ENCODE measurements at regions not wholly inside any gene's neighbourhood (a gene's known extent, or its start where the extent isn't known, plus 50 kb on each side); places are given as distances from the start of the nearest gene placed in this dataset.
"Not testable (repeated sequence)": the region's sequence is repeated elsewhere in the genome, so short reads cannot be mapped to it uniquely, and the experiment has no call there.

DNA sequence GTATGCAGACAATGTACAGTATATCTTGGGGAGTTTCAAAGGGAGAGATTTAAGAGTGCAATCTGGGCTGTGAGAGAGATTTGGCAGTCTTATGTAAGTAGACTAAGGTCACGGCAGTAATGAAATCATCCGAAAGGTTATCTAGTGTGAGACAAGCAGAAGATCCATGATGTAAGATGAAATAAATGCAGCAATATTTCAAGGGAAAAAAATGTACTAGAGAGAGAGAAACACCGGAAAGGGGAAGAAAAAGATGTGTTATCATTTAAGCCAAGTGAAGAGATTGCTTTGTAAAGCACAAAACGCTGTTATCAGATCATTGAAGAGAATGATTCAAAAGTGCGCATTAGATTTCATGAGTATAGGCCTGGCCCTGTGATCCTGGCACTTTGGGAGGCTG, 88.4 kb upstream of the GUCY1A1 start:
- no peaks in the 10 kb centered on the region for H3K36me3 Mint-ChIP-seq
- H3K27me3 Mint-ChIP-seq: no peaks in the 10 kb centered on the region
- no peaks in the 10 kb centered on the region for H3K9me3 Mint-ChIP-seq
- ATAC-seq (replicated peaks) (no peak), DNase-seq (no peak)
- no peak overlapping the region for H3K27ac Mint-ChIP-seq
- H3K4me3 Mint-ChIP-seq: no peak overlapping the region
- H3K4me1 Mint-ChIP-seq: no peaks in the 10 kb centered on the region

GRCh38 chr4:155574329-155574728, 92.3 kb upstream of the GUCY1A1 start:
- not testable (repeated sequence) for H3K4me1 Mint-ChIP-seq; H3K27me3 Mint-ChIP-seq; ATAC-seq (replicated peaks); H3K36me3 Mint-ChIP-seq; DNase-seq; H3K9me3 Mint-ChIP-seq; H3K4me3 Mint-ChIP-seq; H3K27ac Mint-ChIP-seq

- no peak for ATAC-seq (replicated peaks)
- Mint-ChIP-seq H3K36me3 (no peaks in the 10 kb centered on the region), H3K9me3 (peaks cover 0 to 2% of the 10 kb centered on the region in 2 donors), H3K4me1 (no peaks in the 10 kb centered on the region), H3K27me3 (peaks cover 0 to 4% of the 10 kb centered on the region in 2 donors), H3K27ac (no peak overlapping the region), H3K4me3 (no peak overlapping the region)
- DNase-seq: no peak
Measured at GRCh38 chr4:155573126-155573525, 93.5 kb upstream of the GUCY1A1 start.

DNA sequence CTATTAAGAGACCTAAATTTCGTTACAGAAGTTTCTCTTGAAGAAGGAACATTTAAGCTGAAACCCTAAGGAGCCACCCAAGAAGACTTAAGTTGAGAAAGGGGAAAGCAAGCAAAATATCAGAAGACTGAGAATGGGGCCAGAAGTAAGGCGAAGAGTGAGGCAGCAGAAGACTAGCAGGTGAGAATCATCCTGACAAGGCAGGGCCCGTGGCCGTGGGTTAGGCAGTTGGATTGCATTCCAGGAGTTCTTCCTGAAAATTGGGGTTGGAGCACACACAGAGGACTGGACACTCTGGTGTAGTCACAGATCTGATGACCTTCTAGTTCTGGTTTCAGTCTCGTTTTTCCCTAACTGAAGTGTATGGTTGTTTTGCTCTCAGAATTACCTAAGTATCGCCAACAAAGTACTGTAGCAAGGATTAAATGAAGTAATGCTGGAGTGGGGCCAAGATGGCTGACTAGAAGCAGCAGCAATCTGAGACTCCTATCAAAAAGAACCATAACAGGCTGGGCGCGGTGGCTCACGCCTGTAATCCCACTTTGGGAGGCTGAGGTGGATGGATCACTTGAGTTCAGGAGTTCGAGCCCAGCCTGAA, 94.4 kb upstream of the GUCY1A1 start:
- Mint-ChIP-seq H3K36me3 (no peaks in the 10 kb centered on the region), H3K27ac (no peak overlapping the region), H3K4me3 (no peak overlapping the region), H3K4me1 (no peaks in the 10 kb centered on the region), H3K9me3 (peaks cover 0 to 2% of the 10 kb centered on the region in 2 donors), H3K27me3 (peaks cover 0 to 4% of the 10 kb centered on the region in 2 donors)
- DNase-seq (no peak), ATAC-seq (replicated peaks) (no peak)

GRCh38 chr4:155571184-155571944, 95.3 kb upstream of the GUCY1A1 start:
- peaks cover 0 to 2% of the 10 kb centered on the region in 2 donors for H3K9me3 Mint-ChIP-seq
- no peaks in the 10 kb centered on the region for H3K4me1 Mint-ChIP-seq
- peaks cover 0 to 4% of the 10 kb centered on the region in 2 donors for H3K27me3 Mint-ChIP-seq
- no peak for ATAC-seq (replicated peaks)
- H3K36me3 Mint-ChIP-seq: no peaks in the 10 kb centered on the region
- no peak for DNase-seq
- H3K27ac Mint-ChIP-seq: no peak overlapping the region
- no peak overlapping the region for H3K4me3 Mint-ChIP-seq

DNA sequence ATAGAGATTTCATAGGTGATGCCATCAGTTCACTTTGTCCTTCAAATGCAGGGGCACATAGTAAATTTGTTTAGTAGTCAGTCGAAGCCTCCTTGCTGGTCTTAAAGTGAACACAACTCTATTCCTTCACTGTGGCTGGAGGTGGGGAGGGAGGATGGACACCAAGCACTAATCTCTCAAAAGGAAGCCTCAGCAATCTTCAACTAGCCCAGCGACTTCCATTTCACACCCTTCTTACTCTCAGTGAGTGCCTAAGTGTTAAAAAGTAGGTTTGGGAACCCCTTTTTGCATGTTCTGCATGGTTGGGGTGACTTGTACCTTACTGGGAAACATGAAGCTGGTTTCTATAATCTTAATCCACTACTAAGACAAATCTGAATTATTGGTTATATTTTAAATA, 96.0 kb upstream of the GUCY1A1 start:
- DNase-seq (no peak), ATAC-seq (replicated peaks) (no peak)
- H3K4me3 Mint-ChIP-seq: no peak overlapping the region
- H3K27ac Mint-ChIP-seq: no peak overlapping the region
- H3K4me1 Mint-ChIP-seq: no peaks in the 10 kb centered on the region
- peaks cover 0 to 2% of the 10 kb centered on the region in 2 donors for H3K9me3 Mint-ChIP-seq
- no peaks in the 10 kb centered on the region for H3K36me3 Mint-ChIP-seq
- H3K27me3 Mint-ChIP-seq: peaks cover 0 to 4% of the 10 kb centered on the region in 2 donors

- peaks cover 0 to 2% of the 10 kb centered on the region in 2 donors for H3K9me3 Mint-ChIP-seq
- H3K27me3 Mint-ChIP-seq: peaks cover 0 to 4% of the 10 kb centered on the region in 2 donors
- no peak overlapping the region for H3K27ac Mint-ChIP-seq
- H3K36me3 Mint-ChIP-seq: no peaks in the 10 kb centered on the region
- DNase-seq (no peak), ATAC-seq (replicated peaks) (no peak)
- no peak overlapping the region for H3K4me3 Mint-ChIP-seq
- no peaks in the 10 kb centered on the region for H3K4me1 Mint-ChIP-seq
Measured at GRCh38 chr4:155569960-155570515, 96.6 kb upstream of the GUCY1A1 start.

- Mint-ChIP-seq H3K9me3 (peaks cover 0 to 2% of the 10 kb centered on the region in 2 donors), H3K4me1 (no peaks in the 10 kb centered on the region), H3K27ac (no peak overlapping the region), H3K4me3 (no peak overlapping the region), H3K36me3 (no peaks in the 10 kb centered on the region), H3K27me3 (peaks cover 0 to 4% of the 10 kb centered on the region in 2 donors)
- DNase-seq: no peak
- ATAC-seq (replicated peaks): no peak
Measured at GRCh38 chr4:155569471-155569870, 97.2 kb upstream of the GUCY1A1 start.

DNA sequence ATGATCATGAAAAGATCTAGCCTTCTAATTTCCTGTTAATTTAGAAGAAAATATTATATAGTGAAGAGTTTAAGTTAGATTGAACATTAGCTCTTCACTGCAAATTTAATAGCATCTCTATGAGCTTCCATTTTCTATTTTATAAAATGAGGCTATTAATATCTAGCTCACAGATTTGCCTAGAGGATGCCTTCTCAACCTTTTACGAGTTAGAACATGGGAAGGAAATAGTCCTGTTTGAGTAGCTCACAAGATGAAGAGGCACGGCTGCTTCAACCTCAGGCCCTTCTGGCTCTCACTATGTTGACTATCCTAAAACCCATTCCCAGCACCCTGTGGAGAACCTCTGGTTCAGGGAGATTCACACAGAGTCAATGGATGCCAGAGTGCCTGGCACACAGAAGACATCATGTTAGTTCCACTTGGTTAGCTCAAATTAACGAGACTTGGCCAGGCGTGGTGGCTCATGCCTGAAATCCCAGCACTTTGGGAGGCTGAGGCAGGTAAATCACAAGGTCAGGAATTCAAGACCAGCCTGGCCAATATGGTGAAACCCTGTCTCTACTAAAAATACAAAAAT, 97.9 kb upstream of the GUCY1A1 start:
- H3K4me1 Mint-ChIP-seq: no peaks in the 10 kb centered on the region
- H3K27me3 Mint-ChIP-seq: peaks cover 0 to 4% of the 10 kb centered on the region in 2 donors
- H3K27ac Mint-ChIP-seq: no peak overlapping the region
- no peaks in the 10 kb centered on the region for H3K36me3 Mint-ChIP-seq
- peaks cover 0 to 2% of the 10 kb centered on the region in 2 donors for H3K9me3 Mint-ChIP-seq
- no peak for DNase-seq
- H3K4me3 Mint-ChIP-seq: no peak overlapping the region
- ATAC-seq (replicated peaks): no peak

DNA sequence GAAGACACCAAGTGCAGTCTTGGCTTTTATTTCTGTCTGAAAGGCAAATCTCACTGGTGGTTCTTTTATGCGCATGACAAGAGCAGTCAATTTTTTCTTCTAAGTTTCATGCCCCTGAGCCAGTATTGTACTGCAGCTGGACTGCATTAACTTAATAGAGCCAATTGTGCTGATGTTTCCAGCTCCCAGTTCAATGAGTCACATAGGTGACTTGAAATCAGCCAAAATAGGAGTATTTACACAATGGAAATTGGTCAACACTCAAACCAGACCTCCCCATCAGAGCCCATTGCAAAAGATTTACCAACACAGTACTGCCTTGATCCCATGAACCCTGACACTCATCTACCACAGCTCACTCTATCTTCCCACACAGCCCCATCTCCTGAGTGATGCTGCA, 100.3 kb upstream of the GUCY1A1 start:
- Mint-ChIP-seq H3K4me1 (no peaks in the 10 kb centered on the region), H3K27ac (no peak overlapping the region), H3K27me3 (no peaks in the 10 kb centered on the region), H3K4me3 (no peak overlapping the region), H3K9me3 (no peaks in the 10 kb centered on the region), H3K36me3 (no peaks in the 10 kb centered on the region)
- ATAC-seq (replicated peaks): no peak
- no peak for DNase-seq

DNA sequence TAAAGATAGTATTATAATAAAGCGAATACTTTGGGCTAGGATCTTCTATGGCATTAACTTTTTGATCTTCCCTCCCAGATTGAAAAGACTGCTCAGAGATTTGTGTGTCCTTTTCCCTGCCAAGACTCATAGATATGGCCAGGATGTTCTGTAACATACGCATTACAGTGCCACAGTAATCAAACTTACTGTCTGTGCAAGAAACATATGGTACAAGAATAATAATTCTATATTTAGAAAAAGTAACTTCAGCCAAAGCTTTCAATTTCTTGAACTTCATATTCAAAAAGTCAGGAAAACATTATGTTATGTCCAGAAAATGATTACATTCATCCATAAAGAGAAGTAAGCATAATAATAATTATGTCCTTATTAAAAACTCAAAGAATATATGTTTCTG, 100.9 kb upstream of the GUCY1A1 start:
- no peak for DNase-seq
- Mint-ChIP-seq H3K9me3 (no peaks in the 10 kb centered on the region), H3K36me3 (no peaks in the 10 kb centered on the region)

DNA sequence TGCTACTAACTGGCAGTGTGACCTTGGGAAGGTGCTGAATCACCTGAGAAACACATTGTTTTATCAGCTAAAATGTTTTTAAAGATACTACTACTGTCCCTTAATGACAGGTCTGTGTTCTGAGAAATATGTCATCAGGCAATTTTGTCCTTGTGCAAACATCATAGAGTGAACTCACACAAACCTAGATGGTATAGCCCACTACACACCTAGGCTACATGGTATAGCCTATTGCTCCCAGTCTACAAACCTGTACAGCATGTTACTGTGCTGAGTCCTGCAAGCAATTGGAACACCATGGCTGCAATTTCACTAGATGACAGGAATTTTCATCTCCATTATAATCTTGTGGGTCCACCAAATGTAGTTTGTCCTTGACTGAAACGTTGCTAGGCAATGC, 101.3 kb upstream of the GUCY1A1 start:
- DNase-seq (no peak), ATAC-seq (replicated peaks) (no peak)
- no peaks in the 10 kb centered on the region for H3K4me1 Mint-ChIP-seq
- no peaks in the 10 kb centered on the region for H3K36me3 Mint-ChIP-seq
- no peak overlapping the region for H3K4me3 Mint-ChIP-seq
- no peaks in the 10 kb centered on the region for H3K27me3 Mint-ChIP-seq
- H3K27ac Mint-ChIP-seq: no peak overlapping the region
- no peaks in the 10 kb centered on the region for H3K9me3 Mint-ChIP-seq

More for the DNA sequence above, 100.9 kb upstream of the GUCY1A1 start:
- H3K4me3 Mint-ChIP-seq: no peak overlapping the region
- no peak overlapping the region for H3K27ac Mint-ChIP-seq
- H3K4me1 Mint-ChIP-seq: no peaks in the 10 kb centered on the region
- no peaks in the 10 kb centered on the region for H3K27me3 Mint-ChIP-seq
- ATAC-seq (replicated peaks): no peak

DNA sequence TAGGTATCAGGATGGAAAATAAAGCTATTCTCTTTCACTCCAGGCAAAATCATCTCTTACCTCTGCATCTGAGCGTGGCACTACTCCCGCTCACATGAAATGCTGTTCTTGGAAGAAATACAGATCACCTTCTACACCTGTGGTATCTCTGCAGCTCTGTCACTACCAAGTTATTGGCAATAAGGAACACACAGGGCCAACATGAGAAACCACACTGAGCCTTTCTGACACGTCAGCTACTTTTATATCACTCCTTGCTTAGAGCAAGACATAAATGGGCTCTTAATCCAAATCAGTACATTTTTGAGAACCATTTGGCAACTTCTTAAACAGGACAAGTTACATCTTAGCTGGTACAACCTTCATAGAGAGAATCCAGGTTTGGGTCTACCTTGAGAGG, 101.8 kb upstream of the GUCY1A1 start:
- Mint-ChIP-seq H3K4me1 (no peaks in the 10 kb centered on the region), H3K27me3 (no peaks in the 10 kb centered on the region), H3K9me3 (no peaks in the 10 kb centered on the region)

GRCh38 chr4:155564086-155564485, 102.6 kb upstream of the GUCY1A1 start:
- Mint-ChIP-seq H3K27ac (no peak overlapping the region), H3K9me3 (no peaks in the 10 kb centered on the region)
- no peak for DNase-seq

More for the DNA sequence above, 101.8 kb upstream of the GUCY1A1 start:
- Mint-ChIP-seq H3K36me3 (no peaks in the 10 kb centered on the region), H3K27ac (no peak overlapping the region), H3K4me3 (no peak overlapping the region)
- ATAC-seq (replicated peaks): no peak
- DNase-seq: no peak

GRCh38 chr4:155559915-155560314, 106.7 kb upstream of the GUCY1A1 start:
- Mint-ChIP-seq H3K27ac (no peak overlapping the region), H3K27me3 (no peaks in the 10 kb centered on the region), H3K36me3 (no peaks in the 10 kb centered on the region), H3K9me3 (peaks cover 5 to 15% of the 10 kb centered on the region in 2 donors), H3K4me1 (no peaks in the 10 kb centered on the region), H3K4me3 (no peak overlapping the region)
- DNase-seq (no peak), ATAC-seq (replicated peaks) (no peak)

More at GRCh38 chr4:155564086-155564485, 102.6 kb upstream of the GUCY1A1 start:
- H3K27me3 Mint-ChIP-seq: no peaks in the 10 kb centered on the region
- no peak for ATAC-seq (replicated peaks)
- no peaks in the 10 kb centered on the region for H3K4me1 Mint-ChIP-seq
- no peak overlapping the region for H3K4me3 Mint-ChIP-seq
- H3K36me3 Mint-ChIP-seq: no peaks in the 10 kb centered on the region

All from stimulated activated naive B cell treated with anti-CD40 and anti-IgM and Interleukin-4, amounts not matched to agents 10 μg/mL and 1 μg/mL and 100 μg/mL, for 72 hours (primary cell).